Stimulated activated CD4-positive, alpha-beta T cell treated with anti-CD3 and anti-CD28 coated beads, Interleukin-12 subunit alpha, Interleukin-12 subunit beta, amount 100 ng/mL, for 48 hours (primary cell): ENCODE measurements at regions not wholly inside any gene's neighbourhood (a gene's known extent, or its start where the extent isn't known, plus 50 kb on each side); places are given as distances from the start of the nearest gene placed in this dataset.

ENCODE experiments used
- DNase-seq, 3 donors: peaks; one replicate each; pipeline ENCODE4 v3.0.0-alpha.2; 2020; ENCODE audit warnings: low read depth in 2 of 3, low spot score in 1 of 3

GRCh38 chr2:6757215-6757614 is 108.5 kb downstream of the CMPK2 start:
- DNase-seq = no peak

GRCh38 chr2:6759689-6760088 is 106.0 kb downstream of the CMPK2 start:
- DNase-seq = no peak

GRCh38 chr2:6760132-6760531 is 105.6 kb downstream of the CMPK2 start:
- DNase-seq = no peak

- no peak for DNase-seq
These were observed 100.6 kb downstream of the CMPK2 start for GRCh38 chr2:6764968-6765723.

- DNase-seq = no peak
These were observed 96.4 kb downstream of the CMPK2 start for GRCh38 chr2:6769346-6769745.

DNA sequence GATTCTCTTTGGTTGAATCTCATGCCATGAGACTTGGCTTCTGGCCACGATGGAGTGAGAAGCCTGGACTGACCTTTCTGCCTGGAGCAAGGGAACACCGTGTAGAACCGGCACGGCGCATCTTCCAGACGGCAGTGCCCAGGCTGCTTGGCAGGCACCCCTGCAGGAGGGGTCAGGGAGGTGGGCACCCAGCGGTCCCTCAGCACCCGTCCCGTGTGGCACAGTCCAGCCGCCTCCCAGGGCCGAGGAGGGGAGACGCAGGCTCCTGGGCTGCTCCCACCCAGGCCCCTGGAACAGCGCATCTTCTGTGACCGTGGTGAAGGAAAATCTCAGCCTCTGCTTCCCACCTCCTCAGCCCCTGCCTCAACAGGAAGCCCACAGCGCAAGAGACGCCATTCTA is 95.7 kb downstream of the CMPK2 start:
- DNase-seq = no peak

DNA sequence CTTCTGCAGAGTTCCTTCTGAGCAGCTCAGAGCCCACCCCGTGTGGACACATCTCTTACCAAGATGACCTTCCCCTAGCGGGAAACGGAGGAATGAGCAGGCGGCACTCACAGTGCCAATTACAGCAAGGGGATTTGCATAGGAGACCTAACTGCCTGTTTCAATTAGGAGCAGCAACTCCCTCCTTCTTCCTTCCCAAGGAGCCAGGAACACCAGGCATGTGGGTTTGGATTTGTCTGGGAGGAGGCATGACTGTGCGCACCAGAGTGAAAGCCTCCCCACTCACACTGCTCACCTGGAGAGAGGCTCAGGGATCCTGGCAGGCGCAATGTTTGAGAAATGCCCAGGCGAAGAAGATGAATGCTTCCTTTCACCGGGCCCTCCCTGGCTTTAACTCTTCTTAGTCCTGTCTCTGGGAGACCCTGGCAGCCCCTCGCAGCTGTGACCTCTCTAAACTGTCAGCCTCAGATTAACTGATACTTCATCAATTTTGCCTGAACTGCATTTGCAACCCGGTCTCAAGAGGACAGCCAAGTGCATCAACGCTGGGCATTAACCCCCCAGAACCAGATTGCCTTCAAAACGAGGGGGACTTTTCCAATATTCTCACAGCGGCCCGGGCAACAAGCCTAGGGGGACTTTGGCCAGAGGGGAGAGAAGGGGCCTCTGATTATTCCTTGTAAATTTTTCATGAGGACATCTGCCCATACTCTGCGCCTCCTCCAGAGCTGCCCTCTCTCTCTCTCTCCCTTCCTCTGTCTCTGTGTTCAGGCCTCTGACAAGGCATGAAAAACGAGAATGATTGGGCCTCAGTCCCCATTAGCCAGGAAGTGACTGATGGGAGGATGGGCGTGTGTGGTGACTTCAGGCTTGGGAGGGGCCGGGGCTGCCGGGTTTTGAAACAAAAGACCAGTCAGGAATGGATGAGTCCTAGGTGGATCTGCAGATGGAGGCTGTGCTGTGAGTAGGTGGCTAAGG is 93.8 kb downstream of the CMPK2 start:
- DNase-seq = no peak

- DNase-seq = peak; percentile 60 to 82 (median 62)
These were observed 92.6 kb downstream of the CMPK2 start for GRCh38 chr2:6773007-6773693.

DNA sequence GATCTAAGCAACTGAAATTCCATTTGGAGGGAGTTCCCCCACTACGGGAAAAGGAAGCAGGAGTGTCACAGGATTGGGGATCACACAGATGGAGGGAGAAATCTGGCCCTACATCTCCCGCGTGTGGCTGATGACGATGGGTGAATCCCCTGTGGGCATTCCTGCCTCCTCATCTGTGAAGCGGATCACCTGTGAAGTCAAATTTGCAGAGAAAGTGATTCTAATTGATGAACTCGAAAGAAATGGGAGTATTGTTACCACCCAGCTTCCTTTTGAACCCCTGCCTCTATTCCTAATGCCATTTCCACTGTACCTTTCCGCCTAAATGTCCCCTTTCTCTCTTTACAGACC is 92.0 kb downstream of the CMPK2 start:
- no peak for DNase-seq

DNA sequence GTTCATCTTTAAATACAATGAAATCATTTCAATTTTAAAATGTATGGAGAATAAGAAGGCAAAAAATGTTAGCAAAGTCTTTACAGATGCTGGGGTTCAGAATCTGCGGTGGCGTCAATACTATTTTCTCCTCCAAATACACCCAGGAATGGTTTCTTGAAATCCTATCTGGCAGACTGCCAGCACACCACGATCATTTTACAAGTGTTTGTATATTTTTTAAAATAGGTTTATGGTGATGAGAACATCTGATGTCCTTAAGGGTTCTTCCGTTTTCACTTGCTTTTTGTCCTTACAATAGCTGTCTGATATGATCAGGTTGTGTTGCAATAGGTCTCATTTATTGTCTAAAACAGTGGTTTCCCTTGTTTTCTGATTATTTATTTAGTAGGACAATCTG is 89.6 kb downstream of the CMPK2 start:
- no peak for DNase-seq

- no peak for DNase-seq
These were observed 88.1 kb downstream of the CMPK2 start for GRCh38 chr2:6777626-6778025.

DNA sequence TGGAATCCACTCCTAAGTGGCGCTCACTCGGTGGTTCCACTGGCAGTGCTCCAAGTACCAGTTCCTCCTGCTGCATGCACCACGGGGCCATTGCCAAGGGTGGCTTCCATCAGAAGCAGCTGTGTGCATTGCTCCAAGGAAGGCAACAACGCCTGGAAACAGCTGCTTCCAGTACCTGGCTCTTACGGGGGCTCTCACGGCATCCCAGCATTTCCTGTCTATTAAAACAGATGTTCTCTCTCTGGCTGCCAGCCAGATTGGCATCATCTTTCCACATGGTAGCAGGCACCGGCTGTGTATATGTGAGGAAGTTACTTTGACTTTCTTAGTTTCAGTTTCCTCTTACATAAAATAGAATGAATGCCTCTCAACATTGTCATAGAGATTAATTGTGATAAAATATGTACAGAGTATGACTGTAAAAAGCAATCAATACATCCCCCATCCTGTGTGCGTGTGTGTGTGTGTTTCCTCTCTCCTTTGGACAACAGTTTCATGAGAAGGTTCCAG is 84.9 kb downstream of the CMPK2 start:
- no peak for DNase-seq

GRCh38 chr2:6782517-6783237 is 83.0 kb downstream of the CMPK2 start:
- DNase-seq = no peak

DNA sequence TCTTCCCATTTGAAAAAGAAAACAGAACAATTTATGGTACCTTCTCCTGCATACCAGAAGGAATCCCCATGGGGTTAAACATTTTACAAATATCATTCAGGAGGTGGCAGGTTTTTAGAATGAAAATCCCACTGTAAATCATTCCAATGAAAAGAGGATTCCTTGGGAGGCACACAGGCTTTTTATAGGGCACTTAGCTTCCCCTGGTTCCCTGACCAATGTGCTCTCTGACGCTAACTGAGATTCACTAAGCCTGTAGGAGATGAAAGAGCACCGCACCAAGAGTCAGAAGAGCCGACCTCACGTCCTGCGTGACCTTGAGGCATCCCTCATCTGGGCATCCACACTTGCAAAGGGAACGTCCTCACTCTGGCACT is 82.5 kb downstream of the CMPK2 start:
- DNase-seq = no peak

DNA sequence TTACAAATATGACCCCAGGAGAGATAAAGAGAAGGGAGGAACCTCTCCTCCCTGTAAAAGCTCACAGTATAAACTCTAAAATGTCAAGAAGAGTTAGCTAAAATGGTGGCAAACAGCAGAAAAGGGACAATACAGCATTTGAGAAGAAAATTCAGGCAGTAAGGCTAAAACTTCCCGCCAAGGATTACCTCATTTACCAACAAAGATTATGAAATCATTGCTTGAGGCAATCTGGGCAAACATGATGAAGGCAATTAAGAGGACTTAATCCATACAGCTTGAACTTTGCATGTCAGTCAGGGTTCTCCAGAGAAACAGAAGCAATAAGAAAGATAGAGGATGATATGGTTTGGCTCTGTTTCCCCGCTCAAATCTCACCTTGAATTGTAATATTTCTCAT is 81.4 kb downstream of the CMPK2 start:
- no peak for DNase-seq

DNA sequence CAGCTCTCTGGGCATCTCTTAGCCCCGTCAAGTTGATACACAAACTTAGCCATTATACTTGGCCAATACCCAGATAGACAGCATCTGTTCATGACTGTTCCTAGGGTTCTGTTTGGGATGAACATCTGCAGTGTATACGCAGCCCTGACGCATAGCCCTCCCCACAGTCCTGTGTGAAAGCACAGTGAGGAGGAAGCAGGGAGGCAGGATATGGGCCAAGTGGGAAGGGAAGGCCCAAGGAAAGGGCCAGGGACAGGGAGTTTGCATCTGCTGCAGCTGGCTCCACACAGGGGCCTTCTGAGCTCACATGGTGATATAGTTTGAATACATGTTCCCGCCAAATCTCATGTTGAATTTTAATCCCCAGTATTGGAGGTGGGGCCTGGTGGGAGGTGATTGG is 80.2 kb downstream of the CMPK2 start:
- DNase-seq = no peak

GRCh38 chr2:6787376-6787775 is 78.3 kb downstream of the CMPK2 start:
- no peak for DNase-seq

GRCh38 chr2:6788614-6789013 is 77.1 kb downstream of the CMPK2 start:
- no peak for DNase-seq

DNA sequence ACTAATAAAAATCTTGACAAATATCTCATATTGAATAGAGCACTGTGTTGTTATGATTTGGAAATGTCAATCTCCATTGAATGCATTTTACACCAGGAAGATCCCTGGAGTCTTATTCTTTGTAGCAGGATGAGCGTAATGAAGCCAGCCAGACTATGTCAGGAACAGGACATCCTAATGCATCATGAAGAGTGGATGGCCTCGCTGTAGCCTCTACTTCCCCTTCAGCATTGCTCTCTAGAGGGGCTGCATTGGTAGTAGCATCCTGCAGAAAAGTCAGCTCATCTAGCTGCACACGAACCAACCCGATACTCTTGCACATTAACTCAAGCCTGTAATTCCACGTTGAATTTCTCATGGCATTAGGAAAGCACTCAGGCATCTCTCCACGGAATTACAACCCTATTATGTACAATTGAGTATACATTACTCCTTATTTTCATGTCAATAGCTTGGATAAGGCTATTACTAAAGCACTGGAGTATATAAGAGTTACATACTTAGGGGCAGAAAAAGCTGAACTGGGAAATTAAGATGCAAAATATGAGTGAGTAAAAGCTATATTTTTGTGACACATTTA is 76.1 kb downstream of the CMPK2 start:
- no peak for DNase-seq

GRCh38 chr2:6791682-6792081 is 74.0 kb downstream of the CMPK2 start:
- DNase-seq = no peak

DNA sequence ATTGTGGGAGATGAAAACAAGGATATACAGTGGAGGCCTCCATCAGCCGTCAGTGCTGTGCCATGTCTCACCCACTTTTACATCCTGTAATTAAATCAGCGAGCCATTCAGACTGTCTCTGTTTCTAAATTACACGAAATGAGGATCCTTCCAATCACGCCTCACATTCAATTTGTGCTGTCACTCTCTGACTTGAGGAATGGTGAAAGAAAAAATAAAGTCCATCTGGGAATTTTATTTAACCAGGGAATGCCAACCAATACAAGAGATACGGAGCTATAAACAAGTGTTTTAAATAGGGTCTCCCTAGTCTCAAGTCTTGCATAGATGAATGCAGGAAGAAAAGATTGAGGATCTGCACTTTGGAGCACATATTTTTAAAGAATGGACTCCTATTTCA is 72.8 kb downstream of the CMPK2 start:
- DNase-seq = no peak
